Retinal pigment epithelial cell (primary cell): ENCODE measurements at regions not wholly inside any gene's neighbourhood (a gene's known extent, or its start where the extent isn't known, plus 50 kb on each side); places are given as distances from the start of the nearest gene placed in this dataset.

Experiments used
- DNase-seq: peaks from one replicate; pipeline ENCODE4 v3.0.0-alpha.2; 2010; ENCODE audit warnings: low read depth
- H3K4me3 ChIP-seq: 2 replicates; pipeline ENCODE4 v1.5.1; 2011; ENCODE audit warnings: mild to moderate bottlenecking, low read length, control low read depth, moderate library complexity
- CTCF ChIP-seq: conservative IDR thresholded peaks from 2 replicates; pipeline ENCODE4 v1.5.1; 2011; ENCODE audit warnings: low read depth, low read length, control low read depth, inconsistent platforms

GRCh38 chr10:100679327-100679726 is 66.1 kb upstream of the PAX2 start:
- H3K4me3 ChIP-seq = no peak overlapping the region
- TF ChIP-seq CTCF = no peak
- DNase-seq = no peak

- no peak for TF ChIP-seq CTCF
- DNase-seq = no peak
These were observed 62.4 kb upstream of the PAX2 start for GRCh38 chr10:100683004-100683403.

GRCh38 chr10:100683545-100684300 is 61.7 kb upstream of the PAX2 start:
- no peak for DNase-seq
- no peak for TF ChIP-seq CTCF

More at GRCh38 chr10:100683004-100683403, 62.4 kb upstream of the PAX2 start:
- no peak overlapping the region for H3K4me3 ChIP-seq

GRCh38 chr10:100684688-100685235 is 60.6 kb upstream of the PAX2 start:
- TF ChIP-seq CTCF = no peak
- no peak overlapping the region for H3K4me3 ChIP-seq
- DNase-seq = no peak

More at GRCh38 chr10:100683545-100684300, 61.7 kb upstream of the PAX2 start:
- H3K4me3 ChIP-seq = no peak overlapping the region

GRCh38 chr10:100685331-100685730 is 60.1 kb upstream of the PAX2 start:
- no peak for TF ChIP-seq CTCF
- no peak overlapping the region for H3K4me3 ChIP-seq
- DNase-seq = no peak

- H3K4me3 ChIP-seq = no peak overlapping the region
- DNase-seq = no peak
- no peak for TF ChIP-seq CTCF
These were observed 58.0 kb upstream of the PAX2 start for GRCh38 chr10:100687143-100688003.
